MM.1S (cell line): ENCODE measurements at regions not wholly inside any gene's neighbourhood (a gene's known extent, or its start where the extent isn't known, plus 50 kb on each side); places are given as distances from the start of the nearest gene placed in this dataset.

Experiments used
- CTCF ChIP-seq: fragments of 300-600 bp; sonication (generic); IDR thresholded peaks from 2 replicates; pipeline ENCODE4 v1.5.1; 2016; ENCODE audit warnings: antibody characterized with exemption, low read length, mixed read lengths
- EZH2 ChIP-seq: fragments of 300-600 bp; sonication (generic); optimal IDR thresholded peaks from 2 replicates; pipeline ENCODE3; 2017; ENCODE audit warnings: low read depth, mild to moderate bottlenecking, antibody characterized with exemption, low read length, mixed read lengths

DNA sequence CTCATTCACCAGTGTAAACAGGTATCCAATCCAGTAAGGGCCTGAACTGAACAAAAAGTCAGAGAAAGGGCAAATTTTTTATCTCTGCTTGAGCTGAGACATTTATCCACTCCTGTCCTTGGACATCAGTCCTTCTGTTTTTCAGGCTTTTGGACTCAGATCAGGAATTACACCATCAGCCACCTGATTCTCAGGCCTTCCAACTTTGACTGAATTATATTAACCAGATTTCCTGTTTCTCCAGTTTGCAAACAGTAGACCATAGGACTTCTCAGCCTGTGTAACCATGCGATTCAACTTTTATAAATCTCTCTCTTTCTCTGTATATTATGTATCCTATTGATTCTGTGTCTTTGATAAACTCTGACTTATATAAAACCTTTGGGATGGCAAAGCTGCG lies 289.3 kb upstream of the CDH2 start:
- TF ChIP-seq CTCF, result no peak
- no peak for TF ChIP-seq EZH2
